Stimulated activated CD8-positive, alpha-beta memory T cell treated with anti-CD3 and anti-CD28 coated beads, Interleukin-7, amount 100 ng/mL, for 1 hour (primary cell): ENCODE measurements at regions not wholly inside any gene's neighbourhood (a gene's known extent, or its start where the extent isn't known, plus 50 kb on each side); places are given as distances from the start of the nearest gene placed in this dataset.

Source experiments
- DNase-seq, 2 donors: peaks; one replicate each; pipeline ENCODE4 v3.0.0-alpha.2; 2020; ENCODE audit warnings: low read depth in 2 of 2

GRCh38 chr11:11173316-11174025 is 179.6 kb downstream of the CSNK2A3 start:
- DNase-seq = no peak

GRCh38 chr11:11171854-11172253 is 181.2 kb downstream of the CSNK2A3 start:
- DNase-seq = no peak

GRCh38 chr11:11171285-11171684 is 181.8 kb downstream of the CSNK2A3 start:
- DNase-seq = no peak

DNA sequence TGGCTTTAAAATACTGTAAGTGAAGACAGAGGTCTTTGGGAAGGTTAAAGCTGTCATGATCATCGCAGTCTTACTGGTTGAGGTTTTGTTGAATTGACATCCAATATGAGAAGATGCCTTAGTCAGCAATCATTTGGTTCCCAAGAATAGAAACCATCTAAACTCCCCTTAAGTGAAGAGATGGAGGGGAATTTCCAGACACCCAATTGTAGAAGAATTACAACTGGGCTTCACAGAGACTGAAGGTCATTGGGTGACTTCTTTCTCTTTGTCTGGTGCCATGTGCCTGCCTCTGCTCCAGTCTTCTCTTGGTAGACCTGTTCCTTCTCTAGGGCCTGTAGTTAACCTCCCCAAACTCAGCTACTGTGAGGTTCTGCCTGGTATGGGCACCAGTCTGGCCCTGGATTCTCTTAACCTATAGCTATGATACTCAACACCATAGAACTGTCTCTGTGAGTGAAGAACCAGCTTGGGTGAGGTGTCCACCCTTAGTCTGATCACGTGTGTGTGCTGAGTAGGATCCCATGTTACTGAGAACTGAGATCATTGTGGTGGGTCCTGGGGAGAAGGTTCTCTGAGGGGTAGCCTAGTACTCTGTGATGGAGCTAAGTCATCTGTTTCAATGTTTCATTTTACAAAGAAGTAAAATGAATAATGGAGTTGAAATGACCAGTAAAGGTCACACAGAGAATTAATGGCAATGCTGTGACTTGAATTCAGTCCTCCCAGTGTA is 182.5 kb downstream of the CSNK2A3 start:
- DNase-seq = no peak

- no peak for DNase-seq
Measured at GRCh38 chr11:11169715-11170351, 183.2 kb downstream of the CSNK2A3 start.

DNA sequence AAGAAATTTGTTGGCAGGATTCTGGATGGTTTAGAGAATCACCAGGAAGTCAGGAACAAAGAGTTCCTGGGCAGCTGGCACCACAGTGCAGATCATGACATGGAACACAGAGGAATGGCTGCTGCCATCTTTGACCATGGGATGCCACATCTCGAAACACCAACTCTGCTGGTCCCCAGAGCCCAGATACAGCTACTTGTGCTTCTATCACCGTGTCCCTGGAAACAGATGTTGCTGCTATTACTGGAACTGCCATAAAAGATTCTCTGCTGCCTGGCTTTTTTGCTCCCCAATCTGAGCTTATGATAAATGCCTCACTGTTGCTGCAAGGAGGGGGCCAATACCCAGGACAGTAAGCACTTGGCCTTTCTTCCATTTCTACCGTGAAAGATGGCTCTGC is 185.2 kb downstream of the CSNK2A3 start:
- DNase-seq = no peak

DNA sequence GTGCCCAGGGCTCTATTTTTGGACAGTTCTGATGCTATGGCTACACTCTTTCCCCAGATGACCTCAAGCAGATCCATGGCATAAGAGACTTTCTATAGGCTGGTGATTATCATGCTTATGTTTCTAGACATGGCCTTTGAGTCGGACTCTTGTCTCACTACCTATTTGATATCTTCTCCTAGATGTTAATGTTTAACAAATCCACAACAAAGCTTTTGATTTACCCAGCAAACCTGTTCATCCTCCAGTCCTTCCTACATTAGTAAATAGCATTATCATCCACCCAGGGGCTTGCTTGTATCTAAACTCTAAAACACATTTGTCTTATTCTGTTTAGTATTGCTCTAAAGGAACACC is 188.7 kb downstream of the CSNK2A3 start:
- DNase-seq = no peak

DNA sequence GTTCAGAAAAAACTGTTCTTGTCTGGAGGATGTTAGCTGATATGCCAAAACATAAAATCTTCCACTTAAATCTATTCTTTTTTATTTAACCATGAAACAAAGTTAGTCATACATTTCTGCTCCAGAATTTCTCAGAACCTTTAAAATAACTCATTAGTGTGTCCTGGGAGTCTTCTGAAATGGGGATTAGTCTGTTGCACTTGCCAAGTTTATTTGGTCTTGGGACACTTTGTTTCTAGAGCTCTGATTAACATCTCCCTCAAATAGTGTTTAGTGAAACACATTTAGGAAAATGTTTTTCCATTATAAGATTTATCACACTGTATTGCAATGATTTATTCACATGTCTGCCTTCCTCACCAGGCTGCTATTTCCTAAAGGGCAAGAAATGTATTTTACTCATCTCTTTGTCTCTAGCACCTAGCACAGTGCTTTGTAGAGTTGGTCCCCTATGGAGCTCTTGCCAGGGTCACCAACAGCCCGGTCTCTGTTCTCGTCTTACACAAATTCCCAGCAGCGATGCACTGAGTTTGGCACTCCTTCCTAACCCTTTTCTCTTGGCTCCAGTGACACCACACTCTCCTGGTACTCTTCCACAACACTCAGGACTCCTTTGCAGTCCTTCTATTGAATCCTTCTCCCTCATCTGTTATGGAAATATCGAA is 189.2 kb downstream of the CSNK2A3 start:
- DNase-seq = no peak

- DNase-seq = no peak
Measured at GRCh38 chr11:11163236-11163635, 189.8 kb downstream of the CSNK2A3 start.

DNA sequence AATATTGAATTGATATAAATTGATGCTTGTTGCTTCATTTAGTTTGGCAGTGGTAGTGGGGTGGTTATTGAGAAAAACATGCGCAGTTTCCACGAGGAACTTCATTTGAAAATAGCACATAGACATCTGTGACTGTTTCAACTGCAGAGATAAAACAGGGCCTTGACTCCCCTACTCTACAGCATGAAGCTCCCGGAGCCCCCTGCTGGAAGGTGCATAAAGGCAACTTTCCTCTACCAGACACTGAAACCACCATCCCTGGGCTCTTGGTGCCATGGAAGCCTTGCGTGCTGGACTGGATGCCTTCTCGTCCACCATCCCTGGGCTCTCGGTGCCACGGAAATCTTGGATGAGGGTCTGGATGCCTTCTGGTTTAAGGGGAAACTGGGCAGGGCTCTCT is 195.9 kb downstream of the CSNK2A3 start:
- DNase-seq = peak in 1 of 2 donors; percentile 31

GRCh38 chr11:11155962-11156815 is 196.9 kb downstream of the CSNK2A3 start:
- no peak for DNase-seq

DNA sequence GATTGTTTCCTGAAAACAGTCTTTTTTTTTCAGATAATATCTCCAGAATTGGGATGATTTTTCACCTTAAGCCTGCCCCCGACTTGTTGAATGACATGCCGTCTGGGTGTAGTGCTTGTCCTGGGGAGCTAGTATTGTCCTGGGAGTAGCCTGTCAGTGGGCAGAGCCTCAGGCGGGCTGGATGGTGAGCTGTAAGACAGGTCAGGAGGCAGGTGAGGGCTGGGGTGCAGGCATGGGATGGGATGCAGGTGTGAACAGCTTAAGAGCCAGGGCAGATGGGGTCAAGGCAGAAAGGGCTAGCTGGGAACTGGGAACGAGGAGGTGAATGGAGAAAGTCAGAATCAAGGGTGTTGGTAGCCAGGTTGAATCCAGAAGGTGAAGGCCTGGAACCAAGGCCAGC is 200.2 kb downstream of the CSNK2A3 start:
- DNase-seq = no peak

GRCh38 chr11:11149671-11150459 is 203.2 kb downstream of the CSNK2A3 start:
- no peak for DNase-seq

GRCh38 chr11:11148596-11148995 is 204.5 kb downstream of the CSNK2A3 start:
- no peak for DNase-seq

GRCh38 chr11:11148104-11148509 is 204.9 kb downstream of the CSNK2A3 start:
- no peak for DNase-seq

GRCh38 chr11:11146830-11147229 is 206.2 kb downstream of the CSNK2A3 start:
- no peak for DNase-seq

DNA sequence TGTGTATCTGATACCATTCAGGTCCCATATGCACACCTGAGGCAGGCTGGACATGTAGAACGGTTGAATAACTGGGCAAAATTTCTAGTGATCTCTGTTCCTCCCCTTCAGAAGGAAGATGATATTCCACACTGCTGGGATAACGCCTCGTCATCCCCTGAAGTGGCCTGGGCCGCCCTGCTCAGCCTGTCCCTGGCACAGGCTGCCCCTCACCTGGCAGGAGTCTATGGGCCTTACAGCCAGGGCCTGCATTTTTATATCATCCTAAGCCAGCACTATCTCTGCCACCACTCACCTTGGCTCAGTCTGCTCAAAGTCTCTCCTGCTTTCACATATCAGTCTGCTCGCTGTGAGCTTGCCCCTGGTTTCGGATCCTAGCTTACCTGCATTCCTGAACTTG is 209.2 kb downstream of the CSNK2A3 start:
- no peak for DNase-seq

DNA sequence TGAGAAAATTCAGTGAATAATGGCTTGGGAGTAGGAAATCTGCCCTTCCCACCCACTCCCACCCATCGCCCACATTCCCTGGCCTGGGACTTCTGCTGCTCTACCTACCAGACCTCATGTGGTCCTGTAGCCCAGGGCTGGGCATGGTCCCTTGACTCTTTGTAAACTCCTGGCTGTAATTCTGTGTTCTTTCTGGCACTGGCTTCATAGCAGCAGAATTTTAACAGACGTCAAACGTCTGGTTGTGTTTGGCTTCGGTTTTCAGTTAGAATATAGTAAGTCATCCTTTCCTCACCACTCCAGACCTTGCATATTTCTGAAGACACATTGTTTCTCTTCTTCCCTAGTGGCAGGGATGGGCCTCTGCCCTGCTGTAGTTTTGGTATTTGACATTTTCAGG is 210.6 kb downstream of the CSNK2A3 start:
- no peak for DNase-seq

- no peak for DNase-seq
Measured at GRCh38 chr11:11141065-11141464, 212.0 kb downstream of the CSNK2A3 start.

DNA sequence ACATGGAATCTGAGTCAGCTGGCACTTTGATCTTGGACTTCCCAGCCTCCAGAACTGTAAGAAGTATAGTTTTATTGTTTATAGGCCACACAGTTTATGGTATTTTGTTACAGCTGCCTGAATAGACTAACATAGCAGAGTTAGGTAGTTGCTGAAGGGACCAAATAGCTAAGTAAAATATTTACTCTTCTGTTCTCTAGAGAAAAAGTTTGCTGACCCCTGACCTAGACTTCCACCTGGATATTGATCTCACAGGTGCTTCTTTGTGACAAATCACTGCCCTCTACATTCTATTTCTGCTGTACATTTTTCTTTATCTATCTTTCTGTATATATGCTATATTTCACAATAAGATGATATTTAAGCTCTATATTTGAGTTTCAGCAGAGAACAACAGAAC is 212.5 kb downstream of the CSNK2A3 start:
- DNase-seq = no peak

DNA sequence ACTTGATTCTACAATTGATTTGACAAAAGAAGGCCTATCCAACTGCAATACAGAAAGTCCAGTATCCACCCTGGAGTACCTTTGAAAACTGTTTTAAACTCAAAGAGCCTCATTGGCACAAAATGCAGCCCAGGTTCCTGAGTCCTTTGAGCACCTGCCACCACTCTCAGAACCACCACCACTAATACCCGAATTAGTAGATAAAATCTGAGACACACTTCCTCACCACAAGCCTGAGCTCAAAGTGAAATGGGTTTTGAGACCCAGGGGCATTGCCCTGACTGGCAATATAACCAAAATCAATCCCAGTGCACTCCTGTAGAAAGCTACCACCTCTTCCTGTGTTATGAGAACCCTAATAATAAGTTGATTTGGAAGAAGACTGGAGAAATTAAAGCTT is 215.7 kb downstream of the CSNK2A3 start:
- no peak for DNase-seq
